Lung (tissue), 11 donors: ENCODE measurements at regions not wholly inside any gene's neighbourhood (a gene's known extent, or its start where the extent isn't known, plus 50 kb on each side); places are given as distances from the start of the nearest gene placed in this dataset.

Experiments
- ATAC-seq: fragments of 200-7000 bp; cut with Tn5 transposase; one replicate; pipeline ENCODE4 v1.9.1; 2020; ENCODE audit warnings: moderate number of reproducible peaks; ENCODE audit not compliant: insufficient read depth, low FRiP score
- DNase-seq, 3 donors: peaks; one replicate each; pipeline ENCODE4 v3.0.0-alpha.2; 2013 to 2017
- H3K27ac ChIP-seq, 2 donors: one replicate each; pipeline ENCODE4 v1.5.1; 2013; ENCODE audit warnings: mild to moderate bottlenecking in 2 of 2, moderate library complexity in 2 of 2, control low read depth in 1 of 2, inconsistent platforms in 1 of 2, low read depth in 1 of 2, low read length in 1 of 2
- H3K27me3 ChIP-seq, 3 donors: one replicate each; pipeline ENCODE4 v1.5.1; 2013; ENCODE audit warnings: low read length in 2 of 3; ENCODE audit not compliant: control insufficient read depth in 3 of 3, insufficient read depth in 3 of 3
- H3K36me3 ChIP-seq, 4 donors: one replicate each; pipeline ENCODE4 v1.5.1; 2013; ENCODE audit warnings: low read length in 4 of 4, mild to moderate bottlenecking in 1 of 4, moderate library complexity in 1 of 4; ENCODE audit not compliant: control insufficient read depth in 4 of 4, insufficient read depth in 4 of 4
- H3K4me1 ChIP-seq, 5 donors: one replicate each; pipeline ENCODE4 v1.5.1; 2013; ENCODE audit warnings: low read length in 5 of 5, mild to moderate bottlenecking in 2 of 5, moderate library complexity in 1 of 5; ENCODE audit not compliant: control insufficient read depth in 5 of 5, insufficient read depth in 5 of 5
- H3K4me3 ChIP-seq: one replicate; pipeline ENCODE4 v1.5.1; 2013; ENCODE audit warnings: mild to moderate bottlenecking, control low read depth, moderate library complexity
- H3K9ac ChIP-seq, 2 donors: one replicate each; pipeline ENCODE4 v1.5.1; 2013; ENCODE audit warnings: low read length in 2 of 2, control low read depth in 1 of 2; ENCODE audit not compliant: insufficient read depth in 1 of 2
- H3K9me3 ChIP-seq, 4 donors: one replicate each; pipeline ENCODE4 v1.5.1; 2013; ENCODE audit warnings: low read length in 3 of 4, mild to moderate bottlenecking in 1 of 4, moderate library complexity in 1 of 4; ENCODE audit not compliant: control insufficient read depth in 4 of 4, insufficient read depth in 3 of 4
- WGBS, 2 donors: extraction: QIAGEN DNeasy Blood & Tissue Kit; methylation state at CpG; one replicate each; pipeline ENCODE4 v1.1.7; 2013; 5-methylcytosine and 5-hydroxymethylcytosine counted together
- TF ChIP-seq, protein P1 (sequence below): IDR thresholded peaks from 2 replicates; pipeline ENCODE4 v1.5.1; 2012; ENCODE audit warnings: mild to moderate bottlenecking; ENCODE audit errors: control extremely low read depth, extremely low read depth
- donor health status: control.
- donor health status: control.
- donor health status: Bipolar disorder and iron deficiency.
- donor health status: healthy.
- donor health status: DM: yes; HTN: yes; CAD: no.

DNA sequence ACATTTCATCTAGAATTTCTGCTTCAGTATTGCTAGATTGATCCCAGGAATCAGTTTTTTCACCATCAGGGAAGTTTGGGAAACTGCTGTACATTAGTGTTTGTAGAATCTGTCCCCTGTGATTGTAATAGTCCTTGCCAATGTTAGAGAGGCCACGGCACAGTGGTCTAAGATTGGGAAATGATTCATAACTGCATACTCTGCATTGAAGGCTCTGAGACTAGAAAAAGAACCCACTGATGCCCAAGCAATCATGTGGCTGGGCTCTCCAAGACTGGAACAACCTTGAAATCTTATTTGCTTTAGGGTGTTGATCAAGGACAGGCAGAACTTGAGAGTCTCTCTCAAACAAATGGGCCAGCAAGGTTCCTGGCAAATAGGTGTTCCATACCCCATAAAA lies 245.6 kb upstream of the LRTM1 start:
- DNase-seq = no peak

DNA sequence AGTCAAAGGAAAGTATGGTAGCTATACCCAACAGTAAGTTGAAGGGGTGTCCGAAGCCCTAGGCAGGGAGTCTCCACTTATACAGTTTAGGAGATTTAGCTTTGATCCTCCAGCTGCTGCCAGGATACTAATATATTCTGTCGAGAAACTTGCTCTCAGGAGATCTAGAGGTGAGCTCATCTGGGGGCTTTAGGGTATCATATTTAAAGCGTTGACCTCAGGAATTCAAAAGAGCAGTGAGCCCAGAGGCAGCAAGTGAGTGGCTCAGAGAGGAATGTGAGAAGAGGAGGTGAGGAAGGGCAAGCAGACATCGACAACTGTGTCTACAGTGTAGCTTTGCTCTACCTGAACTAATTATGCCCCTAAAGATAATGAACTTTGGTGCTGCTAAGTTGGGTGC lies 245.1 kb upstream of the LRTM1 start:
- WGBS, 2 donors = 80 to 89% methylated on average over 4 of the region's 4 CpGs
- no peaks in the 10 kb centered on the region for H3K4me1 ChIP-seq
- no peak for ATAC-seq
- peaks cover 0 to 3% (median under 1%) of the 10 kb centered on the region in 4 donors for H3K9me3 ChIP-seq
- no peak for DNase-seq
- TF ChIP-seq, protein P1, sequence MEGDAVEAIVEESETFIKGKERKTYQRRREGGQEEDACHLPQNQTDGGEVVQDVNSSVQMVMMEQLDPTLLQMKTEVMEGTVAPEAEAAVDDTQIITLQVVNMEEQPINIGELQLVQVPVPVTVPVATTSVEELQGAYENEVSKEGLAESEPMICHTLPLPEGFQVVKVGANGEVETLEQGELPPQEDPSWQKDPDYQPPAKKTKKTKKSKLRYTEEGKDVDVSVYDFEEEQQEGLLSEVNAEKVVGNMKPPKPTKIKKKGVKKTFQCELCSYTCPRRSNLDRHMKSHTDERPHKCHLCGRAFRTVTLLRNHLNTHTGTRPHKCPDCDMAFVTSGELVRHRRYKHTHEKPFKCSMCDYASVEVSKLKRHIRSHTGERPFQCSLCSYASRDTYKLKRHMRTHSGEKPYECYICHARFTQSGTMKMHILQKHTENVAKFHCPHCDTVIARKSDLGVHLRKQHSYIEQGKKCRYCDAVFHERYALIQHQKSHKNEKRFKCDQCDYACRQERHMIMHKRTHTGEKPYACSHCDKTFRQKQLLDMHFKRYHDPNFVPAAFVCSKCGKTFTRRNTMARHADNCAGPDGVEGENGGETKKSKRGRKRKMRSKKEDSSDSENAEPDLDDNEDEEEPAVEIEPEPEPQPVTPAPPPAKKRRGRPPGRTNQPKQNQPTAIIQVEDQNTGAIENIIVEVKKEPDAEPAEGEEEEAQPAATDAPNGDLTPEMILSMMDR = no peak
- H3K9ac ChIP-seq = no peak overlapping the region
- H3K4me3 ChIP-seq = no peak overlapping the region
- no peak overlapping the region for H3K27ac ChIP-seq
- H3K36me3 ChIP-seq = no peaks in the 10 kb centered on the region
- peaks cover 0 to 3% (median 0%) of the 10 kb centered on the region in 3 donors for H3K27me3 ChIP-seq

More for the DNA sequence above, 245.6 kb upstream of the LRTM1 start:
- H3K9me3 ChIP-seq = peaks cover 0 to 3% (median under 1%) of the 10 kb centered on the region in 4 donors
- TF ChIP-seq, protein P1 = no peak
- WGBS, 2 donors = 55 to 84% methylated on average over 1 of the region's 1 CpG
- no peak overlapping the region for H3K9ac ChIP-seq
- H3K27me3 ChIP-seq = peaks cover 0 to 3% (median 0%) of the 10 kb centered on the region in 3 donors
- H3K27ac ChIP-seq = no peak overlapping the region
- ATAC-seq = no peak
- H3K36me3 ChIP-seq = no peaks in the 10 kb centered on the region
- no peak overlapping the region for H3K4me3 ChIP-seq
- peaks cover 0 to under 1% (median 0%) of the 10 kb centered on the region in 5 donors for H3K4me1 ChIP-seq

DNA sequence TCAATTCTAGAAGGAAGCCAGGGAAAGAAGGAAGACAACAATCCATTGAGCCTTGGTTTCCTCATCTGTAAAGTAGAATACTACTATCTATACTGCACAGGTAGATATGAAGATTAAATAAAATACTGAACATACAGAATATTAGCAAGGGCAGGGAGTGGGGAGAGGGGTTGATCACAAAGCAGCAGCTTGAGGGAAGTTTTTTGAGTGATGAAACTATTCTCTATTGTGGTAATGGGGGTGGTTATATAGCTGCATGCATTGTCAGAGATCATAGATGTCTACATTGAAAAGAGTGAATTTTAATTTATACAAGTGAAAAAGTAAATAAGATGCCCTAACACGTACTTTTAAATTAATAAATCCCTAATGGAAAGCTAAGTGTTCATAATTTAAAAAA lies 242.6 kb upstream of the LRTM1 start:
- Histone ChIP-seq H3K27me3 (peaks cover 0 to 3% (median 0%) of the 10 kb centered on the region in 3 donors), H3K4me3 (no peak overlapping the region), H3K9ac (no peak overlapping the region), H3K9me3 (peaks cover 0 to 3% (median under 1%) of the 10 kb centered on the region in 4 donors), H3K27ac (no peak overlapping the region), H3K4me1 (peaks cover 0 to 3% (median 0%) of the 10 kb centered on the region in 5 donors), H3K36me3 (no peaks in the 10 kb centered on the region)
- no peak for ATAC-seq
- WGBS, 2 donors = 53 to 66% methylated on average over 1 of the region's 1 CpG
- TF ChIP-seq, protein P1 = no peak
- no peak for DNase-seq

DNA sequence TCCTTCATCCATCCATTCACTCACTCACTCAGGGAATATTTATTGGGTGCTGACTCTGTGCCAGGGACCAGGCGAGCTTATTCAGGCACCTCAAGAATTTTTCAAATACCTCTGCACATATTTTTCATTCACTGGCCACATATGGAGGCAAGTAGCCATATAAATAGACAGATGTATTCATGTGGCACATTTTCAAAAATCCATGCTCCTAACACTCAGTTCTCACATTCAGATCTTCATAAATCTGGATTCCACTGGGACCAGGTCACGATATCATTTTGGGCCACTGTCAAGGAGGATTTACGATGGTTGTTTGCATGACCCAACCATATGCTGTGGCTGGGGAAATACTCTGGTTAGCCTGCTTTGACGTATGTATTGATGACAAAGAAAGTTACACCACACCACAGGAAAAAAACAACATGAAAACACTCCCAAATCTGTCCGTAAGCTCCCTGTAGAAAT lies 241.8 kb upstream of the LRTM1 start:
- WGBS, 2 donors = 60 to 66% methylated on average over 5 of the region's 5 CpGs
- Histone ChIP-seq H3K9ac (no peak overlapping the region), H3K9me3 (peaks cover 0 to 4% (median 1%) of the 10 kb centered on the region in 4 donors), H3K27ac (no peak overlapping the region), H3K4me1 (peaks cover 0 to 3% (median 0%) of the 10 kb centered on the region in 5 donors), H3K27me3 (peaks cover 0 to 3% (median 0%) of the 10 kb centered on the region in 3 donors), H3K36me3 (no peaks in the 10 kb centered on the region), H3K4me3 (no peak overlapping the region)
- DNase-seq (no peak), ATAC-seq (no peak)
- TF ChIP-seq, protein P1 = no peak
